Smooth muscle cell (in vitro differentiated cells): ENCODE measurements at regions not wholly inside any gene's neighbourhood (a gene's known extent, or its start where the extent isn't known, plus 50 kb on each side); places are given as distances from the start of the nearest gene placed in this dataset.
"Not testable (repeated sequence)": the region's sequence is repeated elsewhere in the genome, so short reads cannot be mapped to it uniquely, and the experiment has no call there.

Source experiments
- DNase-seq: peaks from one replicate; lab custom pipeline; 2025; ENCODE audit not compliant: unreplicated experiment; lab: John Stamatoyannopoulos, UW
- H2AFZ ChIP-seq: fragments of 200-600 bp; sonication (generic); 2 replicates; pipeline ENCODE4 v1.6.0; 2016; ENCODE audit warnings: antibody characterized with exemption, low read depth, mild to moderate bottlenecking
- H3F3A ChIP-seq: fragments of 200-600 bp; sonication (generic); 2 replicates; pipeline ENCODE4 v1.6.0; 2017; ENCODE audit warnings: antibody characterized with exemption, low read depth
- H3K27ac ChIP-seq: fragments of 200-600 bp; sonication (generic); 2 replicates; pipeline ENCODE4 v1.5.1; 2016; ENCODE audit warnings: low read depth, mild to moderate bottlenecking
- H3K27me3 ChIP-seq: fragments of 200-600 bp; sonication (generic); 2 replicates; pipeline ENCODE4 v1.6.1; 2016; ENCODE audit warnings: low read depth, mild to moderate bottlenecking
- H3K36me3 ChIP-seq: fragments of 200-600 bp; sonication (generic); 2 replicates; pipeline ENCODE4 v1.5.1; 2016; ENCODE audit warnings: low read depth
- H3K4me1 ChIP-seq: fragments of 200-600 bp; sonication (generic); 2 replicates; pipeline ENCODE4 v1.5.1; 2016; ENCODE audit warnings: low read depth
- H3K4me2 ChIP-seq: fragments of 200-600 bp; sonication (generic); 2 replicates; pipeline ENCODE4 v1.6.0; 2016; ENCODE audit warnings: mild to moderate bottlenecking
- H3K4me3 ChIP-seq: fragments of 200-600 bp; sonication (generic); 2 replicates; pipeline ENCODE4 v1.5.1; 2016; ENCODE audit warnings: mild to moderate bottlenecking
- H3K79me2 ChIP-seq: fragments of 200-600 bp; sonication (generic); 2 replicates; pipeline ENCODE4 v1.6.0; 2016; ENCODE audit warnings: low read depth, mild to moderate bottlenecking
- H3K9ac ChIP-seq: fragments of 200-600 bp; sonication (generic); 2 replicates; pipeline ENCODE4 v1.6.0; 2016; ENCODE audit warnings: low read depth
- H3K9me3 ChIP-seq: fragments of 200-600 bp; sonication (generic); replicated peaks from 2 replicates; pipeline ENCODE4 v1.5.1; 2016; ENCODE audit warnings: low read depth
- H4K20me1 ChIP-seq: fragments of 200-600 bp; sonication (generic); 2 replicates; pipeline ENCODE4 v1.6.0; 2016; ENCODE audit warnings: low read depth
- WGBS: methylation state at CpG from one replicate; pipeline ENCODE4 v1.1.7; 2016; ENCODE audit warnings: low lambda C conversion rate; 5-methylcytosine and 5-hydroxymethylcytosine counted together
- TF ChIP-seq, protein P1 (sequence below): fragments of 200-600 bp; sonication (generic); IDR thresholded peaks from 2 replicates; pipeline ENCODE4 v1.5.1; 2017; ENCODE audit warnings: borderline replicate concordance, mild to moderate bottlenecking, antibody characterized with exemption; ENCODE audit not compliant: insufficient read depth, poor library complexity, severe bottlenecking

DNA sequence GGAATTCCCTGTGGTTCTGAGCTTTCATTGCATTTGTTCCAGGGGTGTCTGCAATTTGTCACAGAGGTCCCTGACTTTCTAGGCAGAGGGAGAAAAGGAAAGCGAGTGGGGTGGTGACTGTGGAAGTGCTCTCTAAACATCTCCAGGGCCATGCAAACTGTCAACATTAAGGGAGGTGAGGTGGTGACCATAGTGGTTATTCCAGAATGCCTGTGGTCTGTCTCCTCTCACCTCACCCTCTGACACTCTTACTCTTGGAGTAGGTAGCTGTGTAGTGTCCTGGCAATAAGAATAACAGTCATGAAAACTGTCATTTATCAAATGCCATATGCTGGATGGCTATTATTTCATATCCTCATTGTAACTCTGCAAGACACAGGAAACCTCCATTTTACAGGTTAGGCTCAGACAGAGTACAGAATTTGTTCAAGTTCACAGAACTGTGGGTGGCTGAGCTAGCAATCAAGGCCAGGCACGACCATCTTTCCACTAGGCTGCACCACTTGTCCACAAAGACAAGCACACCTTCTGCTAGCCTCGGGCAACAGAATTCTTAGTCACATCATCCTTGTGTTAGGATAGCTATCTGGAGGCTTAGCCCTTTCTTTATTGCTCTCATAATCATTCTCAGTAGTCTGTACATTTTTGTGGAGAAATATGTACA is 179.4 kb downstream of the CD47 start:
- WGBS: 63% methylated on average over 3 of the region's 3 CpGs
- H3K4me2 ChIP-seq: no peak overlapping the region
- H3K9ac ChIP-seq: no peak overlapping the region
- H4K20me1 ChIP-seq: no peaks in the 10 kb centered on the region
- no peak for DNase-seq
- H3K9me3 ChIP-seq: no peaks in the 10 kb centered on the region
- H3K36me3 ChIP-seq: no peaks in the 10 kb centered on the region
- no peaks in the 10 kb centered on the region for H3K27me3 ChIP-seq
- TF ChIP-seq, protein P1, sequence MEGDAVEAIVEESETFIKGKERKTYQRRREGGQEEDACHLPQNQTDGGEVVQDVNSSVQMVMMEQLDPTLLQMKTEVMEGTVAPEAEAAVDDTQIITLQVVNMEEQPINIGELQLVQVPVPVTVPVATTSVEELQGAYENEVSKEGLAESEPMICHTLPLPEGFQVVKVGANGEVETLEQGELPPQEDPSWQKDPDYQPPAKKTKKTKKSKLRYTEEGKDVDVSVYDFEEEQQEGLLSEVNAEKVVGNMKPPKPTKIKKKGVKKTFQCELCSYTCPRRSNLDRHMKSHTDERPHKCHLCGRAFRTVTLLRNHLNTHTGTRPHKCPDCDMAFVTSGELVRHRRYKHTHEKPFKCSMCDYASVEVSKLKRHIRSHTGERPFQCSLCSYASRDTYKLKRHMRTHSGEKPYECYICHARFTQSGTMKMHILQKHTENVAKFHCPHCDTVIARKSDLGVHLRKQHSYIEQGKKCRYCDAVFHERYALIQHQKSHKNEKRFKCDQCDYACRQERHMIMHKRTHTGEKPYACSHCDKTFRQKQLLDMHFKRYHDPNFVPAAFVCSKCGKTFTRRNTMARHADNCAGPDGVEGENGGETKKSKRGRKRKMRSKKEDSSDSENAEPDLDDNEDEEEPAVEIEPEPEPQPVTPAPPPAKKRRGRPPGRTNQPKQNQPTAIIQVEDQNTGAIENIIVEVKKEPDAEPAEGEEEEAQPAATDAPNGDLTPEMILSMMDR: no peak
- no peak overlapping the region for H2AFZ ChIP-seq
- H3K4me1 ChIP-seq: no peaks in the 10 kb centered on the region
- no peak overlapping the region for H3K4me3 ChIP-seq
- no peaks in the 10 kb centered on the region for H3K79me2 ChIP-seq
- H3F3A ChIP-seq: no peaks in the 10 kb centered on the region
- H3K27ac ChIP-seq: no peak overlapping the region

DNA sequence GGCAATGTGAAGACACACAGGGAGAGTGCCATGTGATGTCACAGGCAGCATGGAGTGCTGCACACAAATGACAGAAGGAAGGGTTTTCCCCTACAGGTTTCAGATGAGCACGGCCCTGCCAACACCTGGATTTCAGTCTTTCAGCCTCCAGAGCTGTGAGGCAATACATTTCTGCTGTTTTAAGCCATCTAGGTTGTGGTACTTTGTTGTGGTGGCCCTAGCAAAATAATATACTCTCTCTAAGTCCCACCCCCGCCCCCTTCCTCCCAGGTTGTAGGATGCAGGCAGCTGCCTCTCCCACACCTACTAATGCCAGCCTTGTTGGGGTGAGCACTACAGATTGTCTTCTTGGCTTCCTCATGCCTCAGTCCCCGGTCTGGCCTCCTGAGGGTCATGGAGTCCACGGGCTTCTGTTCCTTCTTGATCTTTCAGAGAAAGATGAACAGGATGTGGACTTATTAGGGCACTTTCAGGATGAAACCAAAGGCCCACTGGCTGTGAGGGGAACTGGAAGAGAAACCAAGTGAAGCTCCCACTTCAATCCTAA is 180.0 kb downstream of the CD47 start:
- Histone ChIP-seq H3K27ac (no peak overlapping the region), H3K27me3 (no peaks in the 10 kb centered on the region)
- WGBS: 68% methylated on average over 4 of the region's 4 CpGs

DNA sequence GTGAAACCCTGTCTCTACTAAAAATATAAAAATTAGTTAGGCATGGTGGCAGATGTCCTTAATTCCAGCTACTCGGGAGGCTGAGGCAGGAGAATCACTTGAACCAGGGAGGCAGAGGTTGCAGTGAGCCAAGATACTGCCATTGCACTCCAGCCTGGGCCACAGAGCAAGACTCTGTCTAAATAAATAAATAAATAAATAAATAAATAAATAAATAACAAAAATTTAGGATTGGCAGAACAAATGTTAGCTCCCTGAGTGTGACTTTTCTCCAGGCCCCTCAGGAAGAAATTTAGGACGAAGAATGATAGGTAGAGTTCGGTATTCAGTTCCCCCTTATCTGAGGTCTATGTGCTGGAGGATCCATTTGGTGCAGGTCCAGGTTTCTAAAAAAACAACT is 181.2 kb downstream of the CD47 start:
- H3K4me2 ChIP-seq, H3K36me3 ChIP-seq, DNase-seq, H4K20me1 ChIP-seq, H2AFZ ChIP-seq, H3K9me3 ChIP-seq, H3K4me3 ChIP-seq, H3K27ac ChIP-seq, H3F3A ChIP-seq, H3K79me2 ChIP-seq, H3K4me1 ChIP-seq, H3K9ac ChIP-seq, H3K27me3 ChIP-seq: not testable (repeated sequence)
- 65% methylated on average over 3 of the region's 3 CpGs for WGBS

More for the DNA sequence above, 180.0 kb downstream of the CD47 start:
- DNase-seq: no peak
- Histone ChIP-seq H3K9ac (no peak overlapping the region), H3K4me2 (no peak overlapping the region), H4K20me1 (no peaks in the 10 kb centered on the region), H3K9me3 (no peaks in the 10 kb centered on the region), H3K4me3 (no peak overlapping the region), H2AFZ (no peak overlapping the region), H3K36me3 (no peaks in the 10 kb centered on the region), H3F3A (no peaks in the 10 kb centered on the region), H3K79me2 (no peaks in the 10 kb centered on the region), H3K4me1 (no peaks in the 10 kb centered on the region)
- TF ChIP-seq, protein P1: no peak

GRCh38 chr3:107907996-107908395 is 182.8 kb downstream of the CD47 start:
- Histone ChIP-seq H3K36me3 (no peaks in the 10 kb centered on the region), H3K9me3 (no peaks in the 10 kb centered on the region), H3F3A (no peaks in the 10 kb centered on the region), H3K27me3 (no peaks in the 10 kb centered on the region), H4K20me1 (no peaks in the 10 kb centered on the region), H3K4me3 (no peak overlapping the region), H3K4me2 (no peak overlapping the region), H2AFZ (no peak overlapping the region), H3K27ac (no peak overlapping the region), H3K4me1 (no peaks in the 10 kb centered on the region), H3K9ac (no peak overlapping the region), H3K79me2 (no peaks in the 10 kb centered on the region)
- TF ChIP-seq, protein P1: no peak
- DNase-seq: no peak
